ENCODE measurements at regions not wholly inside any gene's neighbourhood (a gene's known extent, or its start where the extent isn't known, plus 50 kb on each side); places are given as distances from the start of the nearest gene placed in this dataset.

DNA sequence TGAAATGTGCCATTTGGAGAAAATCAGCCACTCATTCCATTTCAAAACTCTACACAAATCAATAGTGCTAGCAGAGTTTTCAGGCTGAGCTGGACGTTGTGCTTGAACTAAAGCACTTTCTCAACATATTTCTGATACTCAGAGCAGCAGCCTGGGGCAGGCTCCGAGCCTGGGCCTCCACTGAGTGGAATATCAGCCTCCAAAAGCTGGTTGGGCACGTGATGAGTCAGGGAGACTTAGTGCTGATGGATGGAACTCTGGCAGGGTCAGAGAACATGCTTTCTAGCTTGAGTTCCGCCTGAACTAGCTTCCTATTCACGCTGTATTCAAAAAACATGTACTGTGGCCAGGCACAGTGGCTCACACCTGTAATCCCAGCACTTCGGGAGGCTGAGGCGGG, 85.8 kb upstream of the PCDH8 start:
- Histone ChIP-seq H3K9me3 (ENCODE audit: low read length) (no peaks in the 10 kb centered on the region), H3K36me3 (ENCODE audit: insufficient read depth, low read length) (no peaks in the 10 kb centered on the region), H3K4me1 (ENCODE audit: insufficient read depth, low read length) (no peaks in the 10 kb centered on the region), H3K27me3 (ENCODE audit: insufficient read depth, low read length, poor library complexity, severe bottlenecking) (no peaks in the 10 kb centered on the region), H3K4me3 (ENCODE audit: low read length) (no peak overlapping the region), H3K27ac (ENCODE audit: low read depth, low read length) (no peak overlapping the region)
- DNase-seq: no peak
- Mint-ChIP-seq H3K4me1 (no peaks in the 10 kb centered on the region), H3K9me3 (no peaks in the 10 kb centered on the region), H3K27me3 (peaks cover 2 to 7% of the 10 kb centered on the region in 2 donors), H3K4me3 (no peak overlapping the region), H3K36me3 (no peaks in the 10 kb centered on the region), H3K27ac (no peak overlapping the region)
- POLR2A ChIA-PET: no interaction called here
- CTCF ChIA-PET: no interaction called here

DNA sequence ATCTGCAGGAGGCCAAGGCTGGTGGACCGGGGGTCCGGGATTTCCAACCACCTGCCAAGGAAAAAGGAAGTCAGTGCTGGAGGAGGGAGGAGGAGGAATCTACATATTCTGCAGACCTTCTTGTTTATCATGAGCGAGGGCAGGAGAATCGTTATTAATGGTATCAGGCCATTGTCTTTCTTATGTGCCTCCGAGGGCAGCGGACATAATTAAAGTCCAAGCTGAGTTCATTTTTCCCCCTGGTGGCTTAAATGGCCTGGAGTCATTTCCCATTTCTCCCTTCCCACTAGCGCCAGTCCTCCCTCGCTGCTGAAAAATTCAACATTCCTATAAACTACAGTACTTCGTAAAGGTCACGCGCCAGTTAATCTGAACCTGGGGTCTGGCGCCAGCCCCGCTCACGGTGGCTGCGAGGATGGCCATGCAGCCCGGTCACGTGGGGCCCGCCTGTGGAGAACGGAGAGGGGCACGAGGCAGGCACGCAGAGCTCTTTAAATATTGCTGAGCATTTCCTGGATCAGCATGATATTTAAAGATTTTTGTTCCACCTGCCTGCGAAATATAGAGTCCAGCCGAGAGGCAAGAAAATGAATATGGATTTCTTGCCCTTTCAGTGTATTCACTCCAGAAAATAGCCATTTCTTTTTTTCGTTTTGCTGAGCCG, 85.2 kb upstream of the PCDH8 start:
- Mint-ChIP-seq H3K36me3 (no peaks in the 10 kb centered on the region), H3K4me3 (no peak overlapping the region), H3K27ac (no peak overlapping the region), H3K27me3 (peaks cover 2 to 7% of the 10 kb centered on the region in 2 donors), H3K4me1 (no peaks in the 10 kb centered on the region), H3K9me3 (no peaks in the 10 kb centered on the region)
- no peaks in the 10 kb centered on the region for H3K4me1 ChIP-seq (ENCODE audit: insufficient read depth, low read length)
- no peaks in the 10 kb centered on the region for H3K36me3 ChIP-seq (ENCODE audit: insufficient read depth, low read length)
- POLR2A ChIA-PET: no interaction called here
- H3K27me3 ChIP-seq (ENCODE audit: insufficient read depth, low read length, poor library complexity, severe bottlenecking): no peaks in the 10 kb centered on the region
- CTCF ChIA-PET: no interaction called here
- H3K9me3 ChIP-seq (ENCODE audit: low read length): no peaks in the 10 kb centered on the region
- no peak overlapping the region for H3K4me3 ChIP-seq (ENCODE audit: low read length)
- no peak for DNase-seq
- no peak overlapping the region for H3K27ac ChIP-seq (ENCODE audit: low read depth, low read length)

DNA sequence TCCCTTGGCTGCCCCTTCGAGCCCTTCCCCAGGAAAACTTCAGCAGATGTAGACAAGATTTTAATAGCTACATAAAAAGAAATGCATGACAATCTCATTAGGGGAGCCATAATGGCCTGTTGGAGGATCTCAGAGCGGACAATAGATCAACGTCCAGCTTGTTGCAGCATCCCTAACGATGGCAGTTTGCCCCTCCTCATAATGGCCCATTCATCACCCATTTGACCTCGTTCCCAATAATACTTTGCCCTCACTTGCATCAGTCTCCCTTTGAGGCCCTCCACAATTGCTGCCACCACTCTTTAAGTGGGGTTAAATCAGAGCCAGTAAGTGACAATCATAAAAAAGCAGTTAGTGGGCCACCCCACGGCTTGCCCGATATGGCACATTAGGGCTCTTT, 84.7 kb upstream of the PCDH8 start:
- no peaks in the 10 kb centered on the region for H3K36me3 Mint-ChIP-seq
- Histone ChIP-seq H3K27me3 (ENCODE audit: insufficient read depth, low read length, poor library complexity, severe bottlenecking) (no peaks in the 10 kb centered on the region), H3K4me3 (ENCODE audit: low read length) (no peak overlapping the region), H3K4me1 (ENCODE audit: insufficient read depth, low read length) (no peaks in the 10 kb centered on the region), H3K36me3 (ENCODE audit: insufficient read depth, low read length) (no peaks in the 10 kb centered on the region), H3K27ac (ENCODE audit: low read depth, low read length) (no peak overlapping the region), H3K9me3 (ENCODE audit: low read length) (no peaks in the 10 kb centered on the region)
- POLR2A ChIA-PET: no interaction called here
- H3K4me3 Mint-ChIP-seq: no peak overlapping the region
- CTCF ChIA-PET: no interaction called here
- no peak overlapping the region for H3K27ac Mint-ChIP-seq
- no peaks in the 10 kb centered on the region for H3K4me1 Mint-ChIP-seq
- H3K9me3 Mint-ChIP-seq: no peaks in the 10 kb centered on the region
- H3K27me3 Mint-ChIP-seq: peaks cover 2 to 7% of the 10 kb centered on the region in 2 donors
- no peak for DNase-seq

DNA sequence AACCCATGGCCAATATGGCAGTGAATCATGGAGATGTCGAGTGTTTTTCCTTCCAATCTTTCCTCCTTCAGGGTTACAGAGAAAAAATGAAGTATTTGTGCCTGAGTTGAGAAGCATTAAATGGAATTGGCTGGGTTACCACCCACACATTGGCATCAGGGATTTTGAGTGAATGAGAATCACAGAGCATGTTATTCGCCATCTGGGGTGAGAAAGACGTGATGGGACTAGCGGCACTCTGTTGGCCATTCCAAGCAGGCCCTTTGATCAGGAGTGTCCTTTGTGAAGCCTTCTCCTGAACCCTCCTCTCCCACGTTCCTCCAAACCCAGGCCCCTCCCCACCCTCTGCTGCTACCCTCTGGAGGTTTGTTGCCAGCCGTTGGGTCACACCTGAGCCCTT, 84.2 kb upstream of the PCDH8 start:
- H3K27ac ChIP-seq (ENCODE audit: low read depth, low read length): no peak overlapping the region
- no peak overlapping the region for H3K4me3 ChIP-seq (ENCODE audit: low read length)
- H3K4me1 Mint-ChIP-seq: no peaks in the 10 kb centered on the region
- no peak for DNase-seq
- H3K9me3 Mint-ChIP-seq: no peaks in the 10 kb centered on the region
- no peaks in the 10 kb centered on the region for H3K36me3 ChIP-seq (ENCODE audit: insufficient read depth, low read length)
- CTCF ChIA-PET: no interaction called here
- H3K9me3 ChIP-seq (ENCODE audit: low read length): no peaks in the 10 kb centered on the region
- H3K27ac Mint-ChIP-seq: no peak overlapping the region
- H3K27me3 ChIP-seq (ENCODE audit: insufficient read depth, low read length, poor library complexity, severe bottlenecking): no peaks in the 10 kb centered on the region
- H3K4me1 ChIP-seq (ENCODE audit: insufficient read depth, low read length): no peaks in the 10 kb centered on the region
- H3K4me3 Mint-ChIP-seq: no peak overlapping the region
- POLR2A ChIA-PET: no interaction called here
- peaks cover 2 to 7% of the 10 kb centered on the region in 2 donors for H3K27me3 Mint-ChIP-seq
- no peaks in the 10 kb centered on the region for H3K36me3 Mint-ChIP-seq

DNA sequence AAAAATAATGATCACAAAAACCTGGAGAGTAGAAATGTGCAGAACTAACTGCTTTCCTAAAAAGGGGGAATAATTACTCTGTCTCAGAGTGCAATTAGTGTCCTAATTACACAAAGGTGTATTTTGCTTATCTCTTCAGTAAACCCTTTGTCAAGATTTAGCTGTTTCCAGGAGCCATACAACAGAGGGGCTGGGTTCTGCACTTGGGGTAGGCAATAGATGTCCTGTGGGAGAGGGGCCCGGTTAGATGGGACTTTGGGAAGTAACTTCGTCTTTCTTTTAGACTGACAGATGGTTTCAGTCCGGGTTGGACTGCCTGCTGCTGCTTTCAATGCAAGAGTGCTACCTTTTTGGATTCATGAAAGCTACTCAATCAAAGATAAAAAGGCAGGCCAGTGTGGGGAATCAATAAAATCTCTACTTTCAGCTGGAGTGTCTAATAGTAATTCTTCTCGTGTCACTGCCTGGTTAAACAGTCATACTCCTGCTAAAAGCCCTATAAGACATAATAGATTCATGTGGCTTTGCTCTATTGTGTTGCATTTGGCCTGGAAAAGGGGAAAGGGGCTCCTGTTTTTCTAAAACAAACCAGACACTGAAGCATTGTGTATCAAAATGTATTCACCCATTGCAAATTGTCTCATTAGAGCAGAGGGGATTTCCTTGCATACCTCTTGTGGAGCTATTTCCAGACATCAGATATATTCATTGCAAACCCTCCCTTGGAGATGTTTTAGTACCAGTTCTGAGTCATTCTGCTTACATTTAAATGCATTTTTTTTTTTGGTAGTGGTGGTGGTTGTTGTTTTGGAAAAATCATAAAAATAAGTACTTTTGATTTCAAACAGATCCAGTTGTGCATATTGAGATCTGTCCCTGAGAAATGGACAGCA, 83.3 kb upstream of the PCDH8 start:
- Mint-ChIP-seq H3K36me3 (no peaks in the 10 kb centered on the region), H3K4me3 (no peak overlapping the region), H3K4me1 (no peaks in the 10 kb centered on the region), H3K9me3 (no peaks in the 10 kb centered on the region), H3K27me3 (peaks cover 0 to 9% of the 10 kb centered on the region in 2 donors), H3K27ac (no peak overlapping the region)
- no peaks in the 10 kb centered on the region for H3K36me3 ChIP-seq (ENCODE audit: insufficient read depth, low read length)
- no peaks in the 10 kb centered on the region for H3K4me1 ChIP-seq (ENCODE audit: insufficient read depth, low read length)
- no peak overlapping the region for H3K4me3 ChIP-seq (ENCODE audit: low read length)
- ChIA-PET CTCF (no interaction called here), POLR2A (no interaction called here)
- DNase-seq: no peak
- H3K9me3 ChIP-seq (ENCODE audit: low read length): no peaks in the 10 kb centered on the region
- H3K27me3 ChIP-seq (ENCODE audit: insufficient read depth, low read length, poor library complexity, severe bottlenecking): no peaks in the 10 kb centered on the region
- no peak overlapping the region for H3K27ac ChIP-seq (ENCODE audit: low read depth, low read length)

DNA sequence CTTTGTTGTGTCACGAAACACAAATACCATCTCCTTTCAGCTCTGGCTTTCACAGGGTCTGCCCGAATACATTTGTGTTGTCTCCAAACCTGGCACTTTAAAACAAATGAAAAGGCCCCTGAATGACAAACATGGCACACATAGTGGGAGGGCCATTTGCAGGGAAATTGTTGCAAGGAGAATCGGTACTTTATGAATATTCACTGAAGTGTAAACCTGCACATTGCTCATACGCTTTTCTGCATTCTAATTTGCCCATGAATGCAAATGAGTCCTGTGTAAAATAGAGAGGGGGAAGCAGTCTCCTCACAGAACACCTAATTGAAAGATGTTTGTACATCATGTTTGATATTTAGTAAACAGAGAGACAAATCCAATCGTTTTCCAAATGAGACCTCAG, 82.7 kb upstream of the PCDH8 start:
- no peaks in the 10 kb centered on the region for H3K36me3 Mint-ChIP-seq
- Histone ChIP-seq H3K27ac (ENCODE audit: low read depth, low read length) (no peak overlapping the region), H3K36me3 (ENCODE audit: insufficient read depth, low read length) (no peaks in the 10 kb centered on the region), H3K4me1 (ENCODE audit: insufficient read depth, low read length) (no peaks in the 10 kb centered on the region), H3K9me3 (ENCODE audit: low read length) (no peaks in the 10 kb centered on the region), H3K27me3 (ENCODE audit: insufficient read depth, low read length, poor library complexity, severe bottlenecking) (no peaks in the 10 kb centered on the region), H3K4me3 (ENCODE audit: low read length) (no peak overlapping the region)
- H3K27me3 Mint-ChIP-seq: peaks cover 0 to 9% of the 10 kb centered on the region in 2 donors
- no peaks in the 10 kb centered on the region for H3K4me1 Mint-ChIP-seq
- H3K9me3 Mint-ChIP-seq: no peaks in the 10 kb centered on the region
- DNase-seq: no peak
- CTCF ChIA-PET: no interaction called here
- POLR2A ChIA-PET: no interaction called here
- no peak overlapping the region for H3K27ac Mint-ChIP-seq
- H3K4me3 Mint-ChIP-seq: no peak overlapping the region

DNA sequence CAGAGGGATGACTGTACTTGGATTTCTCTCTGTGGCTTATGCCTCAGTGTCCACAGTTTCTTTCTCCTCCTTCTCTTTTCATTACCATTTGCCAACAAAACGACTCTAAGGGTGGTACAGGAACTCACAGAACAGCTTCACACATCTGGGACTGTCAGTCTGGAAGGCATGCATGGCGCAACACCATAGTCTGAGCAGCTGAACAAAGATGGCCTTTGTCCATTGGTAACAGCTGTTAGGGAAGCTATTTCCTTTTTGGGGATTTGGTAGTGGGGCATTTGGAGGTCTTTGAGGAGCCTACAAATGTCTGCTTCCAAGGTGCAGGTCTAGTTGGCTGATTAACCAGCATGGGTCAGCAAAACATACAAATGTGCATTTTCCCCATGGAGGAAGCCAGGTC, 81.4 kb upstream of the PCDH8 start:
- POLR2A ChIA-PET: no interaction called here
- H3K4me3 ChIP-seq (ENCODE audit: low read length): no peak overlapping the region
- no peaks in the 10 kb centered on the region for H3K9me3 Mint-ChIP-seq
- CTCF ChIA-PET: no interaction called here
- peaks cover 0 to 8% of the 10 kb centered on the region in 2 donors for H3K27me3 Mint-ChIP-seq
- H3K4me1 ChIP-seq (ENCODE audit: insufficient read depth, low read length): no peaks in the 10 kb centered on the region
- H3K4me3 Mint-ChIP-seq: no peak overlapping the region
- no peak overlapping the region for H3K27ac Mint-ChIP-seq
- no peaks in the 10 kb centered on the region for H3K9me3 ChIP-seq (ENCODE audit: low read length)
- no peaks in the 10 kb centered on the region for H3K27me3 ChIP-seq (ENCODE audit: insufficient read depth, low read length, poor library complexity, severe bottlenecking)
- H3K27ac ChIP-seq (ENCODE audit: low read depth, low read length): no peak overlapping the region
- H3K36me3 Mint-ChIP-seq: no peaks in the 10 kb centered on the region
- DNase-seq: no peak
- no peaks in the 10 kb centered on the region for H3K36me3 ChIP-seq (ENCODE audit: insufficient read depth, low read length)
- H3K4me1 Mint-ChIP-seq: no peaks in the 10 kb centered on the region

DNA sequence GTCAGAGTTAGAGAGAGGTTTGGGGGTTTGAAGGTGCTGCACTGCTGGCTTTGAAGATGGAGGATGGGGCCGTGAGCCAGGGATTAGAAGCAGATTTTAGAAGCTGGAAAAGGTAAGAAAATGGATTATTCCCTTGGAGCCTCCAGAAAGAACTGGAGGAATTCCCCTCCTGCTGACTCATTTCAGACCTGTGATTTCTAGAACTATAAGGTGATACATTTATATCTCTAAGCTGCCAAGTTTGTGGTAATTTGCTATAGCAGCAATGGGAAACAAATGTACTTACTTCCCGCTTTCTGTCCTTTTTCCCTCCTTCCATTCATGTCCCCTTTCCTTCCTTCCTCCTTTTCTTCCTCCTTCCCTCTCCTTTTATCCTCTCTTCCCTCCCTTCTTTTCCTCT, 78.5 kb upstream of the PCDH8 start:
- H3K27me3 Mint-ChIP-seq: peaks cover 0 to 6% of the 10 kb centered on the region in 2 donors
- H3K36me3 Mint-ChIP-seq: no peaks in the 10 kb centered on the region
- ChIA-PET POLR2A (no interaction called here), CTCF (no interaction called here)
- H3K27ac Mint-ChIP-seq: no peak overlapping the region
- no peaks in the 10 kb centered on the region for H3K27me3 ChIP-seq (ENCODE audit: insufficient read depth, low read length, poor library complexity, severe bottlenecking)
- no peak overlapping the region for H3K27ac ChIP-seq (ENCODE audit: low read depth, low read length)
- no peaks in the 10 kb centered on the region for H3K9me3 Mint-ChIP-seq
- H3K9me3 ChIP-seq (ENCODE audit: low read length): no peaks in the 10 kb centered on the region
- H3K4me3 ChIP-seq (ENCODE audit: low read length): no peak overlapping the region
- no peaks in the 10 kb centered on the region for H3K4me1 Mint-ChIP-seq
- no peak overlapping the region for H3K4me3 Mint-ChIP-seq
- no peaks in the 10 kb centered on the region for H3K36me3 ChIP-seq (ENCODE audit: insufficient read depth, low read length)
- no peaks in the 10 kb centered on the region for H3K4me1 ChIP-seq (ENCODE audit: insufficient read depth, low read length)
- DNase-seq: no peak
